ENCODE measurements at regions not wholly inside any gene's neighbourhood (a gene's known extent, or its start where the extent isn't known, plus 50 kb on each side); places are given as distances from the start of the nearest gene placed in this dataset.

DNA sequence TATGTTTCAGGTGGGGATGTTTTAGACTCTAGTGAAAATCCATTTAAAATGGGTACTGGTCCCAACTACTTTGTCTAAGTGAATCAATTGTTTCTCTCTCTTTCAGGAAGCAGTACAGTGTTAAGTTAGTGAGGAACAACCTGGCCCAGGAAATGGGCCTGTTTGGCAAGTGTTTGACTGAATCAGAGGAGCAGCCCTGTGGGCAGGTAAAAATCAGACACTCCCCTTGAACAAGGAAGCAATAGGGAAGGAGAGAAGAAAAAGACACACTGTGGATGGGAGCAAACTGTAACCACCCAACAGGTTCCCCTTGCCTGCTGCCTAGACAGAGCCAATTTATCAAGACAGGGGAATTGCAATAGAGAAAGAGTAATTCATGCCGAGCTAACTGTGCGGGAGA is 245.7 kb downstream of the C11orf87 start:
- Mint-ChIP-seq H3K36me3 (ENCODE audit: insufficient read depth, unreplicated experiment) (no peaks in the 10 kb centered on the region), H3K4me3 (ENCODE audit: unreplicated experiment) (no peak overlapping the region)
- no TSS peak for BruUV-seq (replicated peaks)

DNA sequence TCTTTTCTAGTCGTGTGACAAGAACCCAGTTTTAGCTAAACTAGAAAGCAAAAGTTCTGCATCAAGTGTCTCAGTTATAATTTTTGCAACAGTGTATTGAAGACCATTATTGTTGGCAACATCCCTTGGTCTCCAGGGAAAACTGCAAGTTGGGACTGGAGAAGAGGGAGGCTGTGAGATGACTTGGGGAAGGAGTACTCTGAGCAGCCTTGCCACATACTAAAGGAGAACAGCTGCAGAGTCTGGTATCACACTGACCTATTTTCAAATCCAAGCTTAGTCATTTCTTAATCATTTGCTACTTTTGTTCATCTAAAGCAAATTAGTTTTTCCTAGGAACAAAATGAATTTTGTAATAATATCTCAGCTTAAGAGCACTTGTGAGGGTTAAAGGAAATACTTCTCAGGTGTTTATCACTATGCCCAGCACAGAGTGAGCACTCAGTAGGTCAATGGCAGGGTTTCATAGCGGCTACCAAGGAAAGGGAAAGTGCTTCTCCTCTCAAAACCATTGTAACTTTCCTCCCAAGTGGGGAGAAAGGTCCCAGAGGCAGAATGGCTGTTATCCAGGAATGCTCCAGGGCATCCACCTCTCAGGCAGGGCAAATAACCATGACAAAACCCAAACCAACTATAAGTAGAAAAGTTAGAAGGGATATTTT is 247.1 kb downstream of the C11orf87 start:
- H3K9me3 Mint-ChIP-seq (ENCODE audit: unreplicated experiment): no peaks in the 10 kb centered on the region
- no peaks in the 10 kb centered on the region for H3K36me3 Mint-ChIP-seq (ENCODE audit: insufficient read depth, unreplicated experiment)
- H3K27me3 Mint-ChIP-seq (ENCODE audit: insufficient read depth, unreplicated experiment): no peaks in the 10 kb centered on the region
- H3K27ac Mint-ChIP-seq (ENCODE audit: low read depth, unreplicated experiment): no peak overlapping the region
- no peak for DNase-seq (ENCODE audit: unreplicated experiment)
- no peak overlapping the region for H3K4me3 Mint-ChIP-seq (ENCODE audit: unreplicated experiment)
- peaks cover 6% of the 10 kb centered on the region for H3K4me1 Mint-ChIP-seq (ENCODE audit: insufficient read depth, unreplicated experiment)
- CTCF ChIA-PET: no interaction called here
- intact Hi-C loops (cut with micrococcal nuclease): no loop called here
- POLR2A ChIA-PET: interaction anchor here (0.6 to 1.5 kb wide), 4 partner anchors 10 to 625 kb away, joined by 3 to 6 read pairs (median 4); no protein-coding TSS in a partner anchor
- TF ChIP-seq, protein P1, sequence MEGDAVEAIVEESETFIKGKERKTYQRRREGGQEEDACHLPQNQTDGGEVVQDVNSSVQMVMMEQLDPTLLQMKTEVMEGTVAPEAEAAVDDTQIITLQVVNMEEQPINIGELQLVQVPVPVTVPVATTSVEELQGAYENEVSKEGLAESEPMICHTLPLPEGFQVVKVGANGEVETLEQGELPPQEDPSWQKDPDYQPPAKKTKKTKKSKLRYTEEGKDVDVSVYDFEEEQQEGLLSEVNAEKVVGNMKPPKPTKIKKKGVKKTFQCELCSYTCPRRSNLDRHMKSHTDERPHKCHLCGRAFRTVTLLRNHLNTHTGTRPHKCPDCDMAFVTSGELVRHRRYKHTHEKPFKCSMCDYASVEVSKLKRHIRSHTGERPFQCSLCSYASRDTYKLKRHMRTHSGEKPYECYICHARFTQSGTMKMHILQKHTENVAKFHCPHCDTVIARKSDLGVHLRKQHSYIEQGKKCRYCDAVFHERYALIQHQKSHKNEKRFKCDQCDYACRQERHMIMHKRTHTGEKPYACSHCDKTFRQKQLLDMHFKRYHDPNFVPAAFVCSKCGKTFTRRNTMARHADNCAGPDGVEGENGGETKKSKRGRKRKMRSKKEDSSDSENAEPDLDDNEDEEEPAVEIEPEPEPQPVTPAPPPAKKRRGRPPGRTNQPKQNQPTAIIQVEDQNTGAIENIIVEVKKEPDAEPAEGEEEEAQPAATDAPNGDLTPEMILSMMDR (IDR thresholded peaks at IDR 0.05; ENCODE audit: unreplicated experiment): no peak
- BruUV-seq (replicated peaks): no TSS peak

More for the DNA sequence above, 245.7 kb downstream of the C11orf87 start:
- Mint-ChIP-seq H3K9me3 (ENCODE audit: unreplicated experiment) (no peaks in the 10 kb centered on the region), H3K27me3 (ENCODE audit: insufficient read depth, unreplicated experiment) (no peaks in the 10 kb centered on the region), H3K27ac (ENCODE audit: low read depth, unreplicated experiment) (no peak overlapping the region), H3K4me1 (ENCODE audit: insufficient read depth, unreplicated experiment) (peaks cover 6% of the 10 kb centered on the region)
- ChIA-PET CTCF (no interaction called here), POLR2A (interaction anchor here (1.5 kb wide), 1 partner anchor 11 kb away, joined by 6 read pairs; no protein-coding TSS in a partner anchor)
- intact Hi-C loops (cut with micrococcal nuclease): no loop called here
- TF ChIP-seq, protein P1 (IDR thresholded peaks at IDR 0.05; ENCODE audit: unreplicated experiment): no peak
- no peak for DNase-seq (ENCODE audit: unreplicated experiment)

- no peak overlapping the region for H3K27ac Mint-ChIP-seq (ENCODE audit: low read depth, unreplicated experiment)
- no TSS peak for BruUV-seq (replicated peaks)
- no peaks in the 10 kb centered on the region for H3K9me3 Mint-ChIP-seq (ENCODE audit: unreplicated experiment)
- H3K27me3 Mint-ChIP-seq (ENCODE audit: insufficient read depth, unreplicated experiment): no peaks in the 10 kb centered on the region
- peaks cover 13% of the 10 kb centered on the region for H3K4me1 Mint-ChIP-seq (ENCODE audit: insufficient read depth, unreplicated experiment)
- ChIA-PET POLR2A (interaction anchor here (0.9 kb wide), 1 partner anchor 19 kb away, joined by 3 read pairs; no protein-coding TSS in a partner anchor), CTCF (interaction anchor here (0.7 kb wide), 1 partner anchor 146 kb away, joined by 3 read pairs; no protein-coding TSS in a partner anchor)
- no peak for DNase-seq (ENCODE audit: unreplicated experiment)
- TF ChIP-seq, protein P1 (IDR thresholded peaks at IDR 0.05; ENCODE audit: unreplicated experiment): no peak
- H3K4me3 Mint-ChIP-seq (ENCODE audit: unreplicated experiment): no peak overlapping the region
- intact Hi-C loops (cut with micrococcal nuclease): no loop called here
- H3K36me3 Mint-ChIP-seq (ENCODE audit: insufficient read depth, unreplicated experiment): no peaks in the 10 kb centered on the region
Measured at GRCh38 chr11:109677231-109677630, 255.2 kb downstream of the C11orf87 start.

GRCh38 chr11:109677876-109678275 is 255.9 kb downstream of the C11orf87 start:
- DNase-seq (ENCODE audit: unreplicated experiment): no peak
- Mint-ChIP-seq H3K36me3 (ENCODE audit: insufficient read depth, unreplicated experiment) (no peaks in the 10 kb centered on the region), H3K4me3 (ENCODE audit: unreplicated experiment) (no peak overlapping the region), H3K27ac (ENCODE audit: low read depth, unreplicated experiment) (no peak overlapping the region), H3K27me3 (ENCODE audit: insufficient read depth, unreplicated experiment) (no peaks in the 10 kb centered on the region), H3K9me3 (ENCODE audit: unreplicated experiment) (no peaks in the 10 kb centered on the region), H3K4me1 (ENCODE audit: insufficient read depth, unreplicated experiment) (peaks cover 13% of the 10 kb centered on the region)
- TF ChIP-seq, protein P1 (IDR thresholded peaks at IDR 0.05; ENCODE audit: unreplicated experiment): no peak
- CTCF ChIA-PET: interaction anchor here (1.3 kb wide), 1 partner anchor 37 kb away, joined by 3 read pairs; no protein-coding TSS in a partner anchor
- POLR2A ChIA-PET: interaction anchor here (1.9 kb wide), 1 partner anchor 9 kb away, joined by 6 read pairs; no protein-coding TSS in a partner anchor
- intact Hi-C loops (cut with micrococcal nuclease): no loop called here
- BruUV-seq (replicated peaks): no TSS peak
